Mammary epithelial cell (primary cell): ENCODE measurements at regions not wholly inside any gene's neighbourhood (a gene's known extent, or its start where the extent isn't known, plus 50 kb on each side); places are given as distances from the start of the nearest gene placed in this dataset.

Experiments used
- CTCF ChIP-seq, 2 donors: IDR thresholded peaks in 1 of 2; conservative IDR thresholded peaks in 1 of 2; 2 replicates each; pipeline ENCODE4 v1.5.1; 2011 to 2012; ENCODE audit warnings: inconsistent platforms in 2 of 2, low read length in 2 of 2, mild to moderate bottlenecking in 2 of 2, control low read depth in 1 of 2, low read depth in 1 of 2; ENCODE audit not compliant: insufficient read depth in 1 of 2; ENCODE audit errors: extremely low read depth in 1 of 2
- EZH2 ChIP-seq: IDR thresholded peaks from 2 replicates; pipeline ENCODE4 v1.6.1; 2012; ENCODE audit warnings: low read length, inconsistent platforms, borderline replicate concordance

GRCh38 chr5:4548341-4548740 is 591.8 kb upstream of the ADAMTS16 start:
- no peak for TF ChIP-seq CTCF (conservative IDR thresholded peaks at IDR 0.05 in 1 of 2, IDR thresholded peaks at IDR 0.05 in 1 of 2; ENCODE audit: extremely low read depth in 1 of 2, insufficient read depth in 1 of 2, low read depth in 1 of 2, low read length in 2 of 2)
- TF ChIP-seq EZH2, result no peak
